Left lung (tissue), 4 donors: ENCODE measurements at regions not wholly inside any gene's neighbourhood (a gene's known extent, or its start where the extent isn't known, plus 50 kb on each side); places are given as distances from the start of the nearest gene placed in this dataset.
"Not testable (repeated sequence)": the region's sequence is repeated elsewhere in the genome, so short reads cannot be mapped to it uniquely, and the experiment has no call there.

Experiments used
- ATAC-seq: fragments of 200-7000 bp; cut with Tn5 transposase; one replicate; pipeline ENCODE4 v1.9.1; 2020; ENCODE audit warnings: moderate library complexity
- DNase-seq, 4 donors: peaks; one replicate each; pipeline ENCODE4 v3.0.0-alpha.2; 2013 to 2020
- H3K27ac ChIP-seq, 2 donors: fragments of 200-600 bp; sonication (generic) in 1 of 2; one replicate each; pipeline versions ENCODE4 v1.5.0 to v1.8.0; 2020 to 2021
- H3K27me3 ChIP-seq, 2 donors: fragments of 200-600 bp; sonication (generic) in 1 of 2; one replicate each; pipeline versions ENCODE4 v1.5.0 to v1.8.0; 2020 to 2021
- H3K36me3 ChIP-seq, 2 donors: fragments of 200-600 bp; sonication (generic) in 1 of 2; one replicate each; pipeline versions ENCODE4 v1.5.0 to v1.8.0; 2020 to 2021
- H3K4me1 ChIP-seq, 2 donors: fragments of 200-600 bp; one replicate each; pipeline ENCODE4 v1.8.0; 2021
- H3K4me3 ChIP-seq, 2 donors: fragments of 200-600 bp; sonication (generic) in 1 of 2; one replicate each; pipeline versions ENCODE4 v1.5.0 to v1.8.0; 2020 to 2021; ENCODE audit warnings: mild to moderate bottlenecking in 1 of 2
- H3K9me3 ChIP-seq, 2 donors: fragments of 200-600 bp; sonication (generic) in 1 of 2; one replicate each; pipeline versions ENCODE4 v1.5.0 to v1.8.0; 2020 to 2021
- intact Hi-C, 2 donors: fragments of 100-400 bp; cut with DNase I; formaldehyde crosslinking; loops; one replicate each; pipeline versions ENCODE4 v1.11.2 to v1.14.2; 2022
- TF ChIP-seq, protein P1 (sequence below), 2 donors: fragments of 200-600 bp; sonication (generic) in 1 of 2; IDR thresholded peaks; one replicate each; pipeline versions ENCODE4 v1.5.0 to v1.8.0; 2021; ENCODE audit warnings: antibody characterized with exemption in 2 of 2
- donor health status: DM: no; HTN: yes; CAD: no.
- donor health status: DM: no; HTN: no; CAD: no.

DNA sequence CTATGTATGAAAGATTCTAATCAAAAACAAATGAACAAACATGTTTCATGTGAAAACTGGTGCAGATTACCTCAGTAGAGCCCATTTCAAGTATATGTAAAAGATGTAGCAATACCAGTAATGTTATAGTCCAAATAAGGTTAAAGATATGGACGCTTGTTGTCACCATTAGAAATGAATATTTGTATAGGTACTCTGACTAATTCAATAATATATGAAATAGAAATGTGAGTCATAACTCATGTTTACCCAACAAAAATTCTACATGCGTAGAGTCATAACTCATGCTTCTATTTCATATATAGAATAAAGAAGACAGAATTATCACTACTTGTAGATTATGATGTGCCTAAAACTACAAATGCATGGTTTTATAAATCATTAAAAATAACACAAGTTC, 739.1 kb upstream of the DIAPH2 start:
- peaks cover 0 to 3% of the 10 kb centered on the region in 2 donors for H3K27me3 ChIP-seq
- no peaks in the 10 kb centered on the region for H3K4me1 ChIP-seq
- intact Hi-C loops = no loop called here
- H3K4me3 ChIP-seq = no peak overlapping the region
- TF ChIP-seq, protein P1, sequence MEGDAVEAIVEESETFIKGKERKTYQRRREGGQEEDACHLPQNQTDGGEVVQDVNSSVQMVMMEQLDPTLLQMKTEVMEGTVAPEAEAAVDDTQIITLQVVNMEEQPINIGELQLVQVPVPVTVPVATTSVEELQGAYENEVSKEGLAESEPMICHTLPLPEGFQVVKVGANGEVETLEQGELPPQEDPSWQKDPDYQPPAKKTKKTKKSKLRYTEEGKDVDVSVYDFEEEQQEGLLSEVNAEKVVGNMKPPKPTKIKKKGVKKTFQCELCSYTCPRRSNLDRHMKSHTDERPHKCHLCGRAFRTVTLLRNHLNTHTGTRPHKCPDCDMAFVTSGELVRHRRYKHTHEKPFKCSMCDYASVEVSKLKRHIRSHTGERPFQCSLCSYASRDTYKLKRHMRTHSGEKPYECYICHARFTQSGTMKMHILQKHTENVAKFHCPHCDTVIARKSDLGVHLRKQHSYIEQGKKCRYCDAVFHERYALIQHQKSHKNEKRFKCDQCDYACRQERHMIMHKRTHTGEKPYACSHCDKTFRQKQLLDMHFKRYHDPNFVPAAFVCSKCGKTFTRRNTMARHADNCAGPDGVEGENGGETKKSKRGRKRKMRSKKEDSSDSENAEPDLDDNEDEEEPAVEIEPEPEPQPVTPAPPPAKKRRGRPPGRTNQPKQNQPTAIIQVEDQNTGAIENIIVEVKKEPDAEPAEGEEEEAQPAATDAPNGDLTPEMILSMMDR (IDR thresholded peaks at IDR 0.05) = no peak
- no peaks in the 10 kb centered on the region for H3K36me3 ChIP-seq
- no peak for ATAC-seq
- no peak overlapping the region for H3K27ac ChIP-seq
- no peak for DNase-seq
- no peaks in the 10 kb centered on the region for H3K9me3 ChIP-seq

DNA sequence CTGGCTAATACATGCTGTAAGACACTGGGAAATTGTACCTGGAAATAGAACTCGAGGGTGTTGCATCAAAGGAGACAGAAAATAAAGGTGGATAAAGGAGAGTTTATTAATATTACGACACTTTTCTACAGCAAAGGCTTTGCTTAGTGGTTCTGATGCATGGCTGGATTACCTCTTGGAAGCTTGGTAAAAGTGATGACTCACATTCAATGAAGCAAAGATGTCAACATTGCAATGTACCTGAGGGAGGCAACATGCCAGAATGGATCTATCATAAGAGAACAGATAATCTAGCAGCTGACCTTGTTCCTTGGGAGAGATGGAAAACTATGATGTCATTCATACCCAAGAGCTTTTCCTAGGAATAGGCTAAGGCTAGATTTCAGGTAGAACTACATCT, 735.1 kb upstream of the DIAPH2 start:
- no peak for DNase-seq
- H3K4me3 ChIP-seq = no peak overlapping the region
- TF ChIP-seq, protein P1 (IDR thresholded peaks at IDR 0.05) = no peak
- H3K36me3 ChIP-seq = no peaks in the 10 kb centered on the region
- H3K9me3 ChIP-seq = no peaks in the 10 kb centered on the region
- no peaks in the 10 kb centered on the region for H3K4me1 ChIP-seq
- intact Hi-C loops = no loop called here
- no peak for ATAC-seq
- H3K27me3 ChIP-seq = no peaks in the 10 kb centered on the region
- no peak overlapping the region for H3K27ac ChIP-seq

DNA sequence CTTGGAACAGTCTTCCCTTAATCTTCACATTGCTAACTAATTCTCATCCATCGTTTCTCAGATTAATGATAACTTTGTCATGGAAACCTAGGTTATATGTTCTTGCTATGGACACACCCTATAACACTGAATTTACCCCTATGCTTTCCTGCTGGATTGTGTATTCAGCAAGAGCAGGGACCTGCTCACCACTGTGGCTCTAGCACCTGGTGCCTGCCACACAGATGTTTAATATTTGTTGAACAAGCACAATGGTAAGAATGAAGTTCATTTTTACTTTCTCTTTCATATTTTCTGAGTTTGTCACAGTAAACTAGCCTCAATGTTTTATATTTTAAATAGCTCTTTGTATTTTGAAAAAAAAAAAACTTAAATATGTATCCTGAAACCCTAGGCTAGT, 734.0 kb upstream of the DIAPH2 start:
- Histone ChIP-seq H3K9me3 (no peaks in the 10 kb centered on the region), H3K27me3 (no peaks in the 10 kb centered on the region), H3K36me3 (no peaks in the 10 kb centered on the region), H3K4me3 (no peak overlapping the region), H3K27ac (no peak overlapping the region), H3K4me1 (no peaks in the 10 kb centered on the region)
- intact Hi-C loops = no loop called here
- ATAC-seq = no peak
- DNase-seq = no peak
- TF ChIP-seq, protein P1 (IDR thresholded peaks at IDR 0.05) = no peak

DNA sequence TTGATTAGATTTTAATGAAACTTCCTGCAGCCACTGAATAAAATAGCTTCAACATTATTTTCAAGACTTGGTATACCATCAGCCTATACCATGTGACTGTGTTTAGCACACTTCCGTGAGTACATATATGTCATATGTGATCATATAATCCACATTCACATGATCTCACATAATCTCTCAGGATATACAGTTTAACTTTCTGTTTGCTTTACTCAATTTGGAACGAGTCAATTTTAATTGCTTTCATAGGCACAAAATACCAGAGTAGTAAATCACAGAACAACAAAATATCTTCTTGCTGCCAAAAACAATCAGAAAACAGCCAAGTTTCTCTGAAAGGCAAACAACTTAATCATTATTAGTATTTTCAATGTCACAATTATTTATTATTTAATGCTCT, 731.1 kb upstream of the DIAPH2 start:
- peak in 2 of 4 donors; percentile 4 to 9 for DNase-seq

DNA sequence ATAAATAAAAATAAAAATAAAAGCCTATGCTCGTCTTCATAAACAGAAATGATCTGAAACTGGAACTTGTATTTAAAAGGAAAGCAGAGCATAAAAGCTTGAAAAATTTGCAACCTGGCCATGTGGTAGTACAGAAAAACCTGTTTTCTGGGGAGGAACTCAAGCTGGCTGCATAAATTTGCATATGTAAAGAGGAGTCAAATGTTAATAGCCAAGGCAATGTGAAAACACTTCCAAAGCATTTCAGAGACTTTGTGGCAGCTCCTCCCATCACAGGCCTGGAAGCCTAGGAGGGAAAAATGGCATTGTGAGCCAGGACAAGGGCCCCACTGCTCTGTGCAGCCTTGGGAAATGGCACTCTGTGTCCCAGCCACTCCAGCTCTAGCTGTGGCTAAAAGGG, 727.9 kb upstream of the DIAPH2 start:
- Histone ChIP-seq H3K36me3 (no peaks in the 10 kb centered on the region), H3K4me3 (no peak overlapping the region), H3K4me1 (no peaks in the 10 kb centered on the region), H3K27ac (no peak overlapping the region), H3K27me3 (no peaks in the 10 kb centered on the region), H3K9me3 (no peaks in the 10 kb centered on the region)
- no peak for ATAC-seq
- TF ChIP-seq, protein P1 (IDR thresholded peaks at IDR 0.05) = no peak
- DNase-seq = no peak
- intact Hi-C loops = no loop called here

More for the DNA sequence above, 731.1 kb upstream of the DIAPH2 start:
- no peaks in the 10 kb centered on the region for H3K27me3 ChIP-seq
- H3K9me3 ChIP-seq = no peaks in the 10 kb centered on the region
- no peak overlapping the region for H3K27ac ChIP-seq
- H3K4me1 ChIP-seq = no peaks in the 10 kb centered on the region
- H3K4me3 ChIP-seq = no peak overlapping the region
- intact Hi-C loops = no loop called here
- no peaks in the 10 kb centered on the region for H3K36me3 ChIP-seq
- ATAC-seq = no peak
- TF ChIP-seq, protein P1 (IDR thresholded peaks at IDR 0.05) = no peak

DNA sequence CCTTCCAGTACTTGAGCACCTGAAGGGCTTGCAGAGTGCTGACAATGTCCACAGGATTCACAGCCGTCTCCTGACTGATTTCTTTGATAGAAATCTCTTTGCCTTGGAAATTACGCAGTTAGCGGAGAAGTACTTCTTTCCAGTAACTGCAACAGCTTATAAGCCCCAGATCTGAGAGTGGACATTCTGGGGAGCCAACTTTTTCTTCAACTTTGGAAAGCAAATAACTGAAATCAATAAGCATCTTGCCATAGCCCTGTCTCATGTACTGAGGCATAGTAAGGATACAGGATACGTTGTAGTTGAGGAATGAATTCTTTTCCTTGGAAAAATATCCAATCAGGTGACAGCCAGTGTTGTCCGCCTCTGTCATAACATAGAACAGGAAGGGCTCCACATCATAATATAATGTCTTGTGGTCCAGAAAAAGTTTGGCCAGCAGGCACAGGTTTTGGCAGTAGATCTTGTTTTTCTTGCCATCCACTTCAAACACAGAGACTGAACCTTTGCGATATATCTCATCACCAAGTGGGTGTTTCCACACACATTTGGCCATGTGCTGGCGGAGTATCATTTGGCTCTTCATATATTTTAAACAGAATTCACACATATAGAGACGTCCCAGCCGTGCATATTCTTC, 711.1 kb upstream of the DIAPH2 start:
- intact Hi-C loops, H3K36me3 ChIP-seq, ATAC-seq, H3K9me3 ChIP-seq, H3K27ac ChIP-seq, H3K4me1 ChIP-seq, DNase-seq, H3K27me3 ChIP-seq, H3K4me3 ChIP-seq: not testable (repeated sequence)
